GM21737 (cell line): ENCODE measurements at regions not wholly inside any gene's neighbourhood (a gene's known extent, or its start where the extent isn't known, plus 50 kb on each side); places are given as distances from the start of the nearest gene placed in this dataset.

Experiments
- ATAC-seq: cut with Tn5 transposase; IDR thresholded peaks from one replicate; pipeline ENCODE4 v1.9.1; 2021; ENCODE audit warnings: mild to moderate bottlenecking, moderate library complexity; ENCODE audit not compliant: unreplicated experiment

GRCh38 chr20:18992418-18992817 is 178.8 kb downstream of the SCP2D1 start:
- ATAC-seq, result no peak

- ATAC-seq, result no peak
Observed at GRCh38 chr20:18995455-18995854, 181.9 kb downstream of the SCP2D1 start.

- ATAC-seq, result no peak
Observed at GRCh38 chr20:18999086-18999485, 185.5 kb downstream of the SCP2D1 start.

DNA sequence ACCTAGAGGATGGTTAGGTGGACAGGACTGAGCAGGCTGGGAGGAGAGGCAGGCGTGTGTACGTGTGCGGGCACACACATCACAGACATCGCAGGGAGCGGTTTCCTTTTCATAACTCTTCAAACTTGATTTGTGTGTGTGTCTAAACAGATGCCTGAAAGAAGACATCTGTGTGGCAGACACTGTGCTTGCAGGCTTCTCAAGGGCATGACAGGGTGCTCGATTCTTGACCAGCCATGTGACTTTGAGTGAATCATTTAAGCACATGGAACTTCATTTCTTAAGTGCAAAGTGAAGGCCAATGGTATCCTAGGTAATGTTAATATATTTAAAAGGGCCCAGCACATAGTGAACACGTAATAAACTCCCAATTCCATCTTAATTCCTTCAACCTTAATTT is 186.5 kb downstream of the SCP2D1 start:
- no peak for ATAC-seq

DNA sequence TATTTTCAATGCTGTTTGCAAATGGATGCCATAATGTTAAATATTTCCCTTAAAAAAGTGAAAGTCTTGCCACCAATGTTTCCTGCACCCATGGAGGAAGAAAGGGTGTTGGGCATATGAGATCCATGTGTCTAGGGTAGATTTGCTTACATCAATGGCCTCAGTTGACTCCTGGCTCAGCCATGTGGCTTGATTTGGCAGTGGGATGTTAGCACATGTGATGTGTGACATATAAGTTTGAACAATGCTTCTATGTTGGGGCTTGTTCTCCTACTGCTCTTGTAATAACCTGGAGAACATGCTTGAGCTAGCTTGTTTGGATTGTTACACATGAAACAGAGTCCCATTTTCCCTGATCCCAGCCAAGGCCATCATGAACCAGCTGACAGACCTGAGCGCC is 187.6 kb downstream of the SCP2D1 start:
- ATAC-seq, result no peak

- ATAC-seq, result no peak
Observed at GRCh38 chr20:19003366-19004336, 190.1 kb downstream of the SCP2D1 start.

- ATAC-seq, result no peak
Observed at GRCh38 chr20:19004975-19005374, 191.4 kb downstream of the SCP2D1 start.

GRCh38 chr20:19008497-19008896 is 194.9 kb downstream of the SCP2D1 start:
- no peak for ATAC-seq

DNA sequence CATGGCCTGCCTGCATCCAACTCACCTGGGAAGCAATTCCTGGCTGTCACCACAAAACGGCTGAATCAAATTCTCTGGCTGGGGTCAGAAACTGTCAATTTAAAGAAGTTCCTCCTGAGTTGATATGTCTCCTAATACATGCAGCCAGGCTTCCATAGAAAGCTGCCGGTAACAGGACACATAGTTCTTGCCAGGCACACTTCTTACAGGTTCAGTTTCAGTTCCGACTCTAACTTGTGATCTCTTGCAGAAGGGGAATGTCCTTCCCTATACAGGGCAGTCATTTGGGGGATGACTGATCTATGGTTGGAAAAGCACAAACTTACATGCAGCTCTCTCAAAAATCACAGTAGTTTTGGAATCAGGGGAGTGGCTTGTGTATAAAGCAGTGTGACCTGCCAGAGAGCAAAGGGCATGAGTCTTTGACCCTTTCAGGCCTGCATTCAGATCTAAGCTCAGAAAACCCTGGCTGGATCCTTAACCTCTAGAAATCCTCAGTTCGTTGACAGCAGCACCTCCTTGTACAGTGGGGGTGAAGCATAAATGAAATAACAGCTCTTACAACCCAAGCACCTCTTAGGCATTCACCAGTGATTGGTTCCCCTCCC is 195.6 kb downstream of the SCP2D1 start:
- ATAC-seq, result no peak

DNA sequence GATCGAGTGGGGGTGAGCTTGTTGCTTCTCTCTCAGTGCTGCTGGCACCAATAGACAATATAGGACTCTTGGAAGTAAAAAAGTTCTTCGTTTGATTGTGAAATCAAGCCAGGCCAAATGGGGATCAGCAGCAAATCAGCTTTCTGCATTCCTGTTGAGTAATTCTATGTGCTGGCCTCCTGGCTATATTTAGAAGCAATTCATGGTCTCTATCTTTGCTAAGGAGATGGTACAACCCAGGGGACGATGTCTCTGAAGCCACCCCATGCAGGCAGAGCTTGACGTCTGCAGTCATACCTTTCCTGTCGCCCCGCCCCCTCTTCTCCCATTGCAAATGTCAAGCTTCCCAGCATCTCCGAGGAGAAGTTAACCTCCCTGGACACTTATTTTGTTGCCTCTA is 199.1 kb downstream of the SCP2D1 start:
- ATAC-seq, result no peak

GRCh38 chr20:19013907-19014306 is 198.5 kb upstream of the SLC24A3 start:
- ATAC-seq, result no peak

- no peak for ATAC-seq
Observed at GRCh38 chr20:19015351-19016139, 196.9 kb upstream of the SLC24A3 start.

DNA sequence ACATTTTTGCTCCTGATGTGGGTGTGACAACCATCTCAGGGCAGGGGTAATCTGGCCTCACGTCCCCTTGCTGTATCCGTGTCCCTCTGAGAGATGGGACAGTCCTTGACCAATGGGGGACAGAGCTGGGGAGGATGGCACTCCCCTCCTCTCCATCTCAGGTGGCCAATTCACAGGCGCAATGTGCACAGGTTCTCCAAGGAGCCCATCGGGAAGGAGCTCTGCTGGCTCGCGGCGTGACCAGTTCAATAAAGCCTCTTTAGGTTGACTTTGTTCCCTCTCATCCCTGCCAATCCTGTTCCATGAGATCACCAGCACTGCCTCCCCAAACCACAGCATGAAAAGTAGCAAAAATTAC is 196.3 kb upstream of the SLC24A3 start:
- no peak for ATAC-seq

- ATAC-seq, result no peak
Observed at GRCh38 chr20:19017104-19017690, 195.2 kb upstream of the SLC24A3 start.

DNA sequence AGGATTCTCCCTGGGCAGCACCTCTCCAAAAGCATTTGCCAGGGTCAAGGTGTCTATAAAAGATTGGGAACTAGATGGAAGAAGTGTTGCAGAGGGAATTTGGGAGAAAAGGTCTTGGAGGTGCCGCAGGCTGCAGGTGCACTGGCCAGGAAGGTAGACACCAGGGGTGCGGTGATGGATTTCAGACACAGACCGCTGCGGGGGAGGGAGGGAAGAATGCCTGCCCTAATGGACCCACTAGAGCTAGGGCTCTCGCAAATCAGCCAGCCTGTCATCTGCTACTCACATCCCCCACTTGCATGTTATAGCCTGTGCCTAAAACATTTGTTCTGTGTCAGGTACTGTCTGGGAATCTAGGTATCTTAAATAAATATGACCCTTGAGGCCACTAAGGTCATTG is 193.6 kb upstream of the SLC24A3 start:
- no peak for ATAC-seq

DNA sequence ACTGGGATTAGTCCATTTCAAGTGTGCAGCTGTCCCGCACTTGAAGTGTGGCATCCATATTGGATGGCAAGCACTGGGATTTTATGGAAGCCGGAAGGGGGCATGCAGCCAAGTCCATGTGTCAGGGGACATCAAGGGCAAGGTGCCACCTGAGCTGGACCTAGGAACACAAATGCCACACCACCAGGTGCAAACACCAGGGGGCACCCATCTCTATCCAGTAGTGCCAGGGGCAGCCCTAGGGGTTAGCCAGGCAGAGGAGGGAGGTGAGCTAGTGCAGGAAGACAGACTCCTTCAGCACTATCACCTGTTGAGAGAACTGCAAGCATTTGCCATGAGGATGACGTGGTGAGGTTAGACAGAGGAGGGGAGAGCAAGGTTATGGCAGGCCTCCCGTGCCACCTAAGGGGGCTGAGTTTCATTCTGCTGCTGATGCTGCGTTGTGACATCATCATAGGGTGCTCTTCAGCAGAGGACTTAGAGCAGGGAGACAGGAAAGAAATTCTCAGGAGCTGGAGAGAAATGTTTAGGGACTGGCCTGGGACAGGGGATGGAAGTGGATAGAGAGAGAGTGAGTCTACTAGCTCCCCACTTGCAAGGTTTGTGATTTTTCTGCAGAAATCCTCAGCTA is 192.6 kb upstream of the SLC24A3 start:
- no peak for ATAC-seq

DNA sequence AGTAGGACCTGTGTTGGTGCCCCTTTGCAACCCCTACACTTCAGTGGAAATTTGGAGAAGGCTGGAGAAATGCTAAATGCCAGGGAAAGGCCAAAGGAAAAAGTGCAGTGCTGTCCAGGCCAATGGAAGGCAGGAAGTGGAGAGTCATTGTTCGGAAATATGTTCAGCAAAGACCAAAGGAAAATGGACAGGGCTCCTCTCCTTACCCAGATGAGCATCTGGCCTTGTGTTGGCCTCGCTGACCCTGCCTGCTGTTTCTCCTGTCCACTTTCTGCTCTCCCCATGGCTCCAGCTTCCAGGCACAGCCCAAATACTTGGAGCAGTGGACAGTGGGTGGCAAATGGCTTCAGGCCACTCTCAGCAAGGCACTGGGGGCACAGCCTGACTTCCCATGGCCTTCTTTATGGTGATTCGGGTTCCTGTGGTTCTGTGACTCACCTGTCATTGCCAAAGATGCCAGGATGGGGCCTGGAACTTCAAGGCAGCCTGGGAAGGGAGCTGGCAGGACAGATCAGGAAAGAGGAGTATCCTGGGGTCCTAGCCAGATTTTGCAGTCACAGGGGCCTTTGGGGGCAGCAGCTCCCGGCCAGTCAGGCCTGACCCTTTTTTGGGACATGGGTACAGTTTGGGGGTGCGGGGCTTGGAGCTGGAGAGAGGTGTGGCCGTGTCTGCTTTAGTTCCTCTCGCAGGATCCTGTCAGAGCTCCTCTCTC is 190.9 kb upstream of the SLC24A3 start:
- ATAC-seq, result no peak

GRCh38 chr20:19022118-19022575 is 190.3 kb upstream of the SLC24A3 start:
- no peak for ATAC-seq

GRCh38 chr20:19022791-19023448 is 189.5 kb upstream of the SLC24A3 start:
- no peak for ATAC-seq
